MG63 (cell line): ENCODE measurements at regions not wholly inside any gene's neighbourhood (a gene's known extent, or its start where the extent isn't known, plus 50 kb on each side); places are given as distances from the start of the nearest gene placed in this dataset.

Experiments used
- DNase-seq: peaks from one replicate; pipeline ENCODE4 v3.0.0-alpha.2; 2020
- H3K27me3 ChIP-seq: fragments of 250-450 bp; sonication (Bioruptor Pico); 2 replicates; pipeline ENCODE4 v1.5.1; 2020; ENCODE audit warnings: mild to moderate bottlenecking, moderate library complexity
- H3K36me3 ChIP-seq: fragments of 250-450 bp; sonication (Bioruptor Pico); 2 replicates; pipeline ENCODE4 v1.5.1; 2020; ENCODE audit warnings: mild to moderate bottlenecking, moderate library complexity
- H3K4me3 ChIP-seq: fragments of 250-450 bp; sonication (Bioruptor Pico); 2 replicates; pipeline ENCODE4 v1.5.1; 2020; ENCODE audit warnings: mild to moderate bottlenecking, moderate library complexity
- H3K9me3 ChIP-seq: fragments of 250-450 bp; sonication (Bioruptor Pico); 2 replicates; pipeline ENCODE4 v1.5.1; 2020; ENCODE audit warnings: mild to moderate bottlenecking, moderate library complexity

- H3K4me3 ChIP-seq: no peak overlapping the region
- H3K27me3 ChIP-seq: no peaks in the 10 kb centered on the region
- no peak for DNase-seq
Observed at GRCh38 chr4:81912376-81913030, 440.8 kb upstream of the RASGEF1B start.

GRCh38 chr4:81906905-81907304, 435.2 kb upstream of the RASGEF1B start:
- no peaks in the 10 kb centered on the region for H3K9me3 ChIP-seq
- H3K27me3 ChIP-seq: no peaks in the 10 kb centered on the region

More at GRCh38 chr4:81912376-81913030, 440.8 kb upstream of the RASGEF1B start:
- Histone ChIP-seq H3K9me3 (no peaks in the 10 kb centered on the region), H3K36me3 (no peaks in the 10 kb centered on the region)

GRCh38 chr4:81905971-81906370, 434.3 kb upstream of the RASGEF1B start:
- H3K27me3 ChIP-seq: no peaks in the 10 kb centered on the region
- no peak for DNase-seq
- H3K9me3 ChIP-seq: no peaks in the 10 kb centered on the region
- H3K4me3 ChIP-seq: no peak overlapping the region
- no peaks in the 10 kb centered on the region for H3K36me3 ChIP-seq

More at GRCh38 chr4:81906905-81907304, 435.2 kb upstream of the RASGEF1B start:
- H3K36me3 ChIP-seq: no peaks in the 10 kb centered on the region
- DNase-seq: no peak
- H3K4me3 ChIP-seq: no peak overlapping the region

- no peak for DNase-seq
- Histone ChIP-seq H3K4me3 (no peak overlapping the region), H3K36me3 (no peaks in the 10 kb centered on the region), H3K9me3 (no peaks in the 10 kb centered on the region), H3K27me3 (no peaks in the 10 kb centered on the region)
Observed at GRCh38 chr4:81904121-81904520, 432.4 kb upstream of the RASGEF1B start.

- Histone ChIP-seq H3K36me3 (no peaks in the 10 kb centered on the region), H3K4me3 (no peak overlapping the region), H3K9me3 (no peaks in the 10 kb centered on the region), H3K27me3 (no peaks in the 10 kb centered on the region)
- DNase-seq: no peak
Observed at GRCh38 chr4:81903212-81903611, 431.5 kb upstream of the RASGEF1B start.

- no peaks in the 10 kb centered on the region for H3K27me3 ChIP-seq
- no peak for DNase-seq
- H3K36me3 ChIP-seq: no peaks in the 10 kb centered on the region
- H3K9me3 ChIP-seq: no peaks in the 10 kb centered on the region
- no peak overlapping the region for H3K4me3 ChIP-seq
Observed at GRCh38 chr4:81898862-81899504, 427.3 kb upstream of the RASGEF1B start.

- H3K36me3 ChIP-seq: no peaks in the 10 kb centered on the region
- no peak overlapping the region for H3K4me3 ChIP-seq
- DNase-seq: no peak
- H3K27me3 ChIP-seq: no peaks in the 10 kb centered on the region
- H3K9me3 ChIP-seq: no peaks in the 10 kb centered on the region
Observed at GRCh38 chr4:81896936-81897335, 425.2 kb upstream of the RASGEF1B start.

- H3K9me3 ChIP-seq: no peaks in the 10 kb centered on the region
- H3K4me3 ChIP-seq: no peak overlapping the region
- no peak for DNase-seq
- H3K27me3 ChIP-seq: no peaks in the 10 kb centered on the region
- no peaks in the 10 kb centered on the region for H3K36me3 ChIP-seq
Observed at GRCh38 chr4:81891005-81891996, 419.6 kb upstream of the RASGEF1B start.

- Histone ChIP-seq H3K36me3 (no peaks in the 10 kb centered on the region), H3K4me3 (no peak overlapping the region), H3K27me3 (no peaks in the 10 kb centered on the region), H3K9me3 (no peaks in the 10 kb centered on the region)
- DNase-seq: no peak
Observed at GRCh38 chr4:81884986-81885385, 413.3 kb upstream of the RASGEF1B start.

GRCh38 chr4:81883530-81884450, 412.1 kb upstream of the RASGEF1B start:
- Histone ChIP-seq H3K4me3 (no peak overlapping the region), H3K9me3 (no peaks in the 10 kb centered on the region), H3K36me3 (no peaks in the 10 kb centered on the region), H3K27me3 (no peaks in the 10 kb centered on the region)
- DNase-seq: no peak

GRCh38 chr4:81883004-81883403, 411.3 kb upstream of the RASGEF1B start:
- H3K4me3 ChIP-seq: no peak overlapping the region
- no peaks in the 10 kb centered on the region for H3K27me3 ChIP-seq
- no peaks in the 10 kb centered on the region for H3K9me3 ChIP-seq
- no peak for DNase-seq
- H3K36me3 ChIP-seq: no peaks in the 10 kb centered on the region

- DNase-seq: no peak
- Histone ChIP-seq H3K27me3 (no peaks in the 10 kb centered on the region), H3K36me3 (no peaks in the 10 kb centered on the region), H3K4me3 (no peak overlapping the region), H3K9me3 (no peaks in the 10 kb centered on the region)
Observed at GRCh38 chr4:81881855-81882621, 410.3 kb upstream of the RASGEF1B start.

- DNase-seq: no peak
- no peaks in the 10 kb centered on the region for H3K27me3 ChIP-seq
- no peak overlapping the region for H3K4me3 ChIP-seq
- H3K9me3 ChIP-seq: no peaks in the 10 kb centered on the region
- H3K36me3 ChIP-seq: no peaks in the 10 kb centered on the region
Observed at GRCh38 chr4:81876106-81876505, 404.4 kb upstream of the RASGEF1B start.

GRCh38 chr4:81874661-81875515, 403.2 kb upstream of the RASGEF1B start:
- H3K27me3 ChIP-seq: no peaks in the 10 kb centered on the region
- no peaks in the 10 kb centered on the region for H3K36me3 ChIP-seq
- no peak for DNase-seq
- no peak overlapping the region for H3K4me3 ChIP-seq
- H3K9me3 ChIP-seq: no peaks in the 10 kb centered on the region

- Histone ChIP-seq H3K27me3 (no peaks in the 10 kb centered on the region), H3K36me3 (no peaks in the 10 kb centered on the region), H3K4me3 (no peak overlapping the region), H3K9me3 (no peaks in the 10 kb centered on the region)
- no peak for DNase-seq
Observed at GRCh38 chr4:81870275-81870674, 398.6 kb upstream of the RASGEF1B start.
